Activated naive CD4-positive, alpha-beta T cell treated with anti-CD3 and anti-CD28 coated beads, Interleukin-2, amount 50 U/mL, for 24 hours (primary cell): ENCODE measurements at regions not wholly inside any gene's neighbourhood (a gene's known extent, or its start where the extent isn't known, plus 50 kb on each side); places are given as distances from the start of the nearest gene placed in this dataset.
"Not testable (repeated sequence)": the region's sequence is repeated elsewhere in the genome, so short reads cannot be mapped to it uniquely, and the experiment has no call there.

Experiments
- H3K27ac Mint-ChIP-seq: one replicate; pipeline ENCODE4 v1.8.0; 2021; ENCODE audit warnings: mild to moderate bottlenecking, mixed read lengths
- H3K27me3 Mint-ChIP-seq: one replicate; pipeline ENCODE4 v1.8.0; 2021; ENCODE audit warnings: mixed read lengths
- H3K36me3 Mint-ChIP-seq: one replicate; pipeline ENCODE4 v1.8.0; 2021; ENCODE audit warnings: mixed read lengths
- H3K4me1 Mint-ChIP-seq: one replicate; pipeline ENCODE4 v1.8.0; 2021; ENCODE audit warnings: mixed read lengths
- H3K4me3 Mint-ChIP-seq: one replicate; pipeline ENCODE4 v1.8.0; 2021; ENCODE audit warnings: mild to moderate bottlenecking, mixed read lengths
- H3K9me3 Mint-ChIP-seq: one replicate; pipeline ENCODE4 v1.8.0; 2021; ENCODE audit warnings: mixed read lengths

DNA sequence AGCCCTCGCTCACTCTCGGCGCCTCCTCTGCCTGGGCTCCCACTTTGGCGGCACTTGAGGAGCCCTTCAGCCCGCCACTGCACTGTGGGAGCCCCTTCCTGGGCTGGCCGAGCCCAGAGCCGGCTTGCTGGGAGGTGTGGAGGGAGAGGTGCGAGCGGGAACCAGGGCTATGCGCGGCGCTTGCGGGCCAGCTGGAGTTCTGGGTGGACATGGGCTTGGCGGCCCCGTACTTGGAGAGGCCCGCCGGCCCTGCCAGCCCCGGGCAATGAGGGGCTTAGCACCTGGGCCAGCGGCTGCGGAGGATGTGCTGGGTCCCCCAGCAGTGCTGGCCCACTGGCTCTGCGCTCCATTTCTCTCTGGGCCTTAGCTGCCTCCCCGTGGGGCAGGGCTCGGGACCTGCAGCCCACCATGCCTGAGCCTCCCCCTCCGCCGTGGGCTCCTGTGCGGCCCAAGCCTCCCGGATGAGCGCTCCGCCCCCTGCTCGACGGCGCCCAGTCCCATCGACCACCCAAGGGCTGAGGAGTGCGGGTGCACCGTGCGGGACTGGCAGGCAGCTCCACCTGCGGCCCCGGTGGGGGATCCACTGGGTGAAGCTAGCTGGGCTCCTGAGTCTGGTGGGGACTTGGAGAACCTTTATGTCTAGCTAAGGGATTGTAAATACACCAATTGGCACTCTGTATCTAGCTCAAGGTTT lies 209.7 kb upstream of the F9 start:
- H3K9me3 Mint-ChIP-seq, H3K4me3 Mint-ChIP-seq, H3K4me1 Mint-ChIP-seq, H3K27ac Mint-ChIP-seq, H3K27me3 Mint-ChIP-seq, H3K36me3 Mint-ChIP-seq: not testable (repeated sequence)

DNA sequence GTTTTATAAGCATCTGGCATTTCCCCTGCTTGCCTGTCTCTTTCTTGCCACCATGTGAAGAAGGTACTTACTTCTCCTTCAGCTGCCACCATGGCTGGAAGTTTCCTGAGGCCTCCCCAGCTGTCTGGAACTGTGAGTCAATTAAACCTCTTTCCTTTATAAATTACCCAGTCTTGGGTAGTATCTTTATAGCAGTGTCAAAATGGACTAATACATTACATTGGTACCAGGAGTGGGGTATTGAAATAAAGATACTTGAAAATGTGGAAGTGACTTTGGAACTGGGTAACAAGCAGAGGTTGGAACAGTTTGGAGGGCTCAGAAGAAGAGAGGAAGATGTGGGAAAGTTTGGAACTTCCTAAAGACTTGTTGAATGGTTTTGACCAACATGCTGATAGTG lies 223.9 kb upstream of the F9 start:
- not testable (repeated sequence) for H3K9me3 Mint-ChIP-seq, H3K27ac Mint-ChIP-seq, H3K27me3 Mint-ChIP-seq, H3K4me1 Mint-ChIP-seq, H3K4me3 Mint-ChIP-seq, H3K36me3 Mint-ChIP-seq

DNA sequence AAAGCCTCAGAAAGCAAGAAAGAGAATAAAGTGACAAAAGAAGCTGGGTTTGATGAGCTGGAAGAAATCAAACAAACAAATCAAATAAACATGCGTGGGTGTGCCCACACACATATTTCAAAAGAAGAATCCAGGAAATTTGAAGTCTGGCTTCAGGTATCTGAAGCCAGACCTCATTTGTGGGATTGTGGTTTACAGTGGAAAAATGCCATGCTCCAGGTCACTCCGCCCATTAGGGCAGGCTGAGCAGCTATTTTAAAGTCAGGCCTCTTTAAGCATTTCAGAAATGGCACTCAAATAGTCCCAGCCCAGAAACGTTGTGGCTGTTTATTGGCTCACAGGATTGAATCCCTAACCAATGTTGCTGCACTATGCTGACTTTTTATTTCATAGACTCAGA lies 226.1 kb upstream of the F9 start:
- Mint-ChIP-seq H3K36me3 (no peaks in the 10 kb centered on the region), H3K4me1 (no peaks in the 10 kb centered on the region), H3K27me3 (no peaks in the 10 kb centered on the region), H3K4me3 (no peak overlapping the region), H3K27ac (no peak overlapping the region), H3K9me3 (peaks cover 5% of the 10 kb centered on the region)

DNA sequence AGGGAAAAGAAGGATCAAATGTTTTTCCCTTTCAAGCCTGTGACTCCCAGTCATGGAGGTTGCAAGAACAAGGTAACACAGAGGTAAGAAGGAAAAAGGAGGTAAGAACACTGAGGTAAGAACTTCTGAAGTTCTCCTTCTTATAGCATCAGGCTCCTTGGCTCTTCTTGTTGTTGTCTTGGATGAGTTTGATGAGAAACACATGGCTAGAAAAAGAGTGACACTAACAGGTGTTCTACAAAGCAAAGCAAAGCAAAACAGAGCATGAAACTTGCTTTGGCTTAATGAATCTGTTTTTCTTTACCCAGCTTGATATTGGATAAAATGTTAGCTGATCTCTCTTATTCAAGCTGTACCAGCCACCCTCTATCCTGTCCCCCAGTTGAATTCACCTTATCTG lies 231.2 kb upstream of the F9 start:
- Mint-ChIP-seq H3K27ac (no peak overlapping the region), H3K9me3 (no peaks in the 10 kb centered on the region), H3K36me3 (no peaks in the 10 kb centered on the region), H3K27me3 (peaks cover 1% of the 10 kb centered on the region), H3K4me3 (no peak overlapping the region), H3K4me1 (no peaks in the 10 kb centered on the region)

DNA sequence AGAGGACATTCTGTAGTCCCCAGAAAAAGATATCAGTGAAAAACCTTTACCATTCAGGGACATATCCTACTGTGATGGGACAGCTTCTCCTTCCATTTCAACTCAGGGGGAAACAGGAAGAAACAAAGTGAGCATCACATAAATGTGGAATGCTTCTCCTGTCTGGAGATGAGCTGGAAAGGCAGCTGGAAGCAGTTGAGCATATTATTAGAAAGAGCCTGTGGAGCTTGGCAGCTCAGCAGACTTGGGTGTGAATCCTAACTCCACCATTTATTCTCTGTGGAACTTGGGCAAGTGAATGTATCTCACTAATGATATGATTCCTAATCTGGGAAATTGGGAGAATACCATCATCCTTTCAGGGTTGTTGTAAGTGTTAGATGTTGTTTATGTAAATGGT lies 232.1 kb upstream of the F9 start:
- no peaks in the 10 kb centered on the region for H3K9me3 Mint-ChIP-seq
- H3K36me3 Mint-ChIP-seq = no peaks in the 10 kb centered on the region
- peaks cover 1% of the 10 kb centered on the region for H3K27me3 Mint-ChIP-seq
- no peaks in the 10 kb centered on the region for H3K4me1 Mint-ChIP-seq
- no peak overlapping the region for H3K27ac Mint-ChIP-seq
- no peak overlapping the region for H3K4me3 Mint-ChIP-seq

DNA sequence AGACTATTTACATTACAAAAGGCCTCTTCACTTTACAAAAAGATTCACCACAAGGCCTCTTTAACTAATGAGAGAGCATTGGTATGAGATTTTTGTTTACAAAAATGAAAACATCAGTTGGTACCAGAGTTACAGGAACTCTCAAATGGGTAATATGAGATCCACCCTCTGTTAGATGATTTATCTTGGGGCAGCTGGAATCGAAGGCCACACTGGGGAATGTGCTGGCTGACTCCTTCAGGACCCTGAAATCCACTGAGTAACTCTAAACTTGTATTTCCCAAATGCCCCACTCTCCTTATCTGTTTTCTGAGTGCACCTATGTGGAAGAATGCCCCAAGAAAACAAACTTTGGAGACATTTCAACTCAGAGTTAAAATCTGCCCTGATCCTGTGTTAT lies 232.9 kb upstream of the F9 start:
- Mint-ChIP-seq H3K36me3 (no peaks in the 10 kb centered on the region), H3K4me3 (no peak overlapping the region), H3K4me1 (no peaks in the 10 kb centered on the region), H3K9me3 (no peaks in the 10 kb centered on the region), H3K27ac (no peak overlapping the region), H3K27me3 (peaks cover 1% of the 10 kb centered on the region)

DNA sequence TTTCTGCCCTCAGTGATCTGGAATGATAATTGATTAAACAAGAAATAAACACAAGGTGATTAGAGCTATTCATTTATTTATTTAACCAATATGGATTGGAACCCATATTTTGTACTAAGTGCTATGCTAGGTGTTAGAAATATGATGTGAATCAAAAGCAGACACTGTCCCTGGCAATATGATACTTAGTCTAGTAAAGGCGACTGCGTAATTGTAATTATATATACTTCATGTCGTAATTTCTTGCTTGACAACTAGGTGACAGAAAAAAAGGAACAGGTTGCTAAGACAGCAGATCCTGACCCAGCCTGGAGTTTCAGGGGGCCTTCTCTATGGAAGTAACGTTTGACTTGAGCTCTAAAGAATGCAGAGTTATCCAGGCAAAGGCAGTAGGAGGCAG lies 236.5 kb upstream of the F9 start:
- H3K27ac Mint-ChIP-seq = no peak overlapping the region
- no peaks in the 10 kb centered on the region for H3K36me3 Mint-ChIP-seq
- no peaks in the 10 kb centered on the region for H3K4me1 Mint-ChIP-seq
- H3K4me3 Mint-ChIP-seq = no peak overlapping the region
- H3K27me3 Mint-ChIP-seq = peaks cover 1% of the 10 kb centered on the region
- H3K9me3 Mint-ChIP-seq = no peaks in the 10 kb centered on the region

DNA sequence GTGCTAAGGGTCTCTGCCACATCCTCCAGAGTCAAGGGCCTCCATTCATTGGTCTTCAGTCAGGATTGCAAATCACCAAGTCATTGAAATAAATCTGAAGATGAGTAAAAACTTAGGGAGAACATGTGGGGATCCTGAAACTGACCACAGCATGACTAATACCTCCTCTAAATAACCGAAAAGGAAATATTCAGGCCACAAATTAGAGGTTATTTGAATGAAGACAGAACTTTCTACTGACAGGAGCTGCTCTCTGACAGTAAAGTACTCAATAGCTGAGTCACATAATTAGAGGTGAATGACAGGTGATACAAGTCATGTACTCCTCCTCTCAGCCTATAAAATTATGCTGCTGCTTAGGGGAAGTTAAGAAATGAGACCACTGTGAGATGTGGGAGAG lies 240.2 kb upstream of the F9 start:
- H3K27me3 Mint-ChIP-seq = no peaks in the 10 kb centered on the region
- H3K36me3 Mint-ChIP-seq = no peaks in the 10 kb centered on the region
- H3K4me3 Mint-ChIP-seq = no peak overlapping the region
- H3K9me3 Mint-ChIP-seq = no peaks in the 10 kb centered on the region
- no peak overlapping the region for H3K27ac Mint-ChIP-seq
- H3K4me1 Mint-ChIP-seq = no peaks in the 10 kb centered on the region

DNA sequence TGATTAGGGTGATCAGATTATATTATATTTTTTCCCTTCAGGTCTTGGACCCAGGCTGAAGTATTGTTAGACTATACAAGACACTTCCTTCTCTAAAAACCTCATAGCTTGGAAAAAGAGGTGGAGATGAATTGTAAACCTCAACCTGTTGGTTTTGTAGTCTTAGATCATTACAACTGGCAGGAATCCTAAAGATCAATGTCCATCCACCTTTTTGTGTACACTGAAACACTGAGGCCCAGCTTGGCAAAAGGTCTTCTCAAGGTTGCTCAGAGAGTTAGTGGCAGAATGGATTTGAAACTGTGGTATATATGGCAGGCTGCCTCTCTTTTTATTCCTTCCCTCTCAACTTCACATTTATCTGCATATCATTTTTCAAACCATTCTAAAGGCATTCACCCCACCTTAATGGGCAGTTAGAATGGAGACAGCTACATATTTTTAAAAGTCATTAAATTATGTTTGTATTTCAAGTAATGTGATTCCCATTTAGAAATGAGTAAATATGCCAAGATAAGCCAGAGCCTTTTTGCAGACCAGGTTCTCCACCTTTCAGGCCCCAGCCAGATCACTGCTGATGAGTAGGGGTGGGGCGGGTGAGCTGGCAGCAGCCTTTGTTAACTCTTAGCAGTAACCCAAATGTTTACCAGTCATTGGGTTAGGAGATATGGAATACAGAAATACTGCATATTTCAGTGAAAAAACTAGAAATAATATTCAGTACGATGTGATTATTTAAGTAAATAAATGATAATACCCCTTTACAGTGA lies 243.2 kb upstream of the F9 start:
- Mint-ChIP-seq H3K4me1 (no peaks in the 10 kb centered on the region), H3K27ac (no peak overlapping the region), H3K4me3 (no peak overlapping the region)

DNA sequence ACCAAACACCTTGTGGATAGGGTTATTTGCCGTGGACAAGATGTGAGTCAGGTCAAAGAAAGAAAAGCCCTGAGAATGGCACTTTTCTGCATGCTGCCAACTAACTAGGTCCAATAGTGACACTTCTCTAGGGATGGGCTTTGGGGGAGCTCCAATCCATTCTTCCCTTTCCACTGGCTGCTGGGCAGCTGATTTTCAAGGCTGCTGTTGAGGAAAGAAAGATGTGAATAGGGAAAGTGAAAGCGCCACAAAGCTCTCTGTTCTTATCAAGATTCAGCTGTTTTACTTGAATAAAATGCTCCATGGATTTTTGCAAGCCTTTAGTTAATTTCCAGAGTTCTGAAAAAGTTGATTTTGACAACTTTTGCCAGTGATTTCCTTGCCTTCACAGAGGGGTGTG lies 244.2 kb upstream of the F9 start:
- Mint-ChIP-seq H3K27ac (no peak overlapping the region), H3K4me3 (no peak overlapping the region), H3K36me3 (no peaks in the 10 kb centered on the region), H3K9me3 (no peaks in the 10 kb centered on the region), H3K4me1 (no peaks in the 10 kb centered on the region), H3K27me3 (no peaks in the 10 kb centered on the region)

More for the DNA sequence above, 243.2 kb upstream of the F9 start:
- H3K36me3 Mint-ChIP-seq = no peaks in the 10 kb centered on the region
- H3K27me3 Mint-ChIP-seq = no peaks in the 10 kb centered on the region
- no peaks in the 10 kb centered on the region for H3K9me3 Mint-ChIP-seq

DNA sequence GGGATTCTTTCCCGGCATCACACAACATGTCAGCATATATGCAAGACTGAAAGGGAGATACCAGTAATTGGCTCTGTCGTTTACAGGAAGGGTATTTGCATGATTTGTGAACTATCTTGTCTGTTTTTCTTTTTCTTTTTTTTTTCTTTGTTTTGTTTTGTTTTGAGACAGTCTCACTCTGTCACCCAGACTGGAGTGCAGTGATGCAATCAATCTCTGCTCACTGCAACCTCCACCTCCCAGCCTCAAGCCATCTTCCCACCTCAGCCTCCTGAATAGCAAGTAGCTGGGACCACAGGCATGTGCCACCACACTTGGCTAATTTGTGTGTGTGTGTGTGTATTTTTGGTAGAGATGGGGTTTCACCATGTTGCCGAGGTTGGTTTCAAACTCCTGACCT lies 262.7 kb upstream of the F9 start:
- no peaks in the 10 kb centered on the region for H3K9me3 Mint-ChIP-seq
- H3K27ac Mint-ChIP-seq = no peak overlapping the region
- no peak overlapping the region for H3K4me3 Mint-ChIP-seq
- H3K36me3 Mint-ChIP-seq = no peaks in the 10 kb centered on the region
- H3K4me1 Mint-ChIP-seq = no peaks in the 10 kb centered on the region
- H3K27me3 Mint-ChIP-seq = no peaks in the 10 kb centered on the region

DNA sequence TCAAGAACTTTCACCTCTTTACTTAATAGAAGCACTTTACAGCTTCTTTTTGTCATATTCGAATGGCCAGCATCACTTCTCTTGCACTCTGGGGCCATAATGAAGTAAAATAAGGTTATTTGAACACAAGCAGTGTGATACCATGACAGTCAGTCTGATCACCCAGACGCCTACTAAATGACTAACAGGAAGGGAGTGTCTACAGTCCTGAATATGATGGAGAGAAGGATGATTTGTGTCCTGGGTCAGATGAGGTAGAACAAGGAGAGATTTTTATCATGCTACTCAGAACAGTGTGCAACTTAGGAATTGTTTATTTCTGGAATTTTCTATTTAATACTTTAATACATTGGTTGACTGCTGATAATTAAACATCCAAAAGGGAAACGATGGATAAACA lies 284.2 kb upstream of the F9 start:
- Mint-ChIP-seq H3K4me3 (no peak overlapping the region), H3K27me3 (no peaks in the 10 kb centered on the region), H3K27ac (no peak overlapping the region), H3K4me1 (no peaks in the 10 kb centered on the region), H3K36me3 (no peaks in the 10 kb centered on the region), H3K9me3 (peaks cover 3% of the 10 kb centered on the region)

DNA sequence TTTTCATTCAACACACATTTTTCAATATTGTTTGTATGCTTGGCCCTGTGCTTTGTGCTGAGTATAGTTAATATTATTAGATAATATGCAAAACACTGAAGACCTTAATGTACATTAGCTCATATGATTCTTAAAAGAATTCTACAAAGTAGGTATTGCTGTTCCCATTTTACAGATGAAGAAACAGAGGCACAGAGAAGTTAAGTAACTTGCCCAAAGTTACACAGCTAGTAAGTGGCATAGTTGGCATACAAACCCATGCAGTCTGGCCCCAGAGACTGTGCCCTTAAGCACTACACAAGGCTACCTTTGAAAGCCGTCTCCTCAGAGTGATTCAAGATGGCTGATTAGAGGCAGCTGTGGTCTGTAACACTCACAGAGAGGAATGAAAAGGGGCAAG lies 293.4 kb upstream of the F9 start:
- H3K27ac Mint-ChIP-seq = no peak overlapping the region
- H3K4me3 Mint-ChIP-seq = no peak overlapping the region
- no peaks in the 10 kb centered on the region for H3K27me3 Mint-ChIP-seq
- no peaks in the 10 kb centered on the region for H3K9me3 Mint-ChIP-seq
- no peaks in the 10 kb centered on the region for H3K4me1 Mint-ChIP-seq
- no peaks in the 10 kb centered on the region for H3K36me3 Mint-ChIP-seq

DNA sequence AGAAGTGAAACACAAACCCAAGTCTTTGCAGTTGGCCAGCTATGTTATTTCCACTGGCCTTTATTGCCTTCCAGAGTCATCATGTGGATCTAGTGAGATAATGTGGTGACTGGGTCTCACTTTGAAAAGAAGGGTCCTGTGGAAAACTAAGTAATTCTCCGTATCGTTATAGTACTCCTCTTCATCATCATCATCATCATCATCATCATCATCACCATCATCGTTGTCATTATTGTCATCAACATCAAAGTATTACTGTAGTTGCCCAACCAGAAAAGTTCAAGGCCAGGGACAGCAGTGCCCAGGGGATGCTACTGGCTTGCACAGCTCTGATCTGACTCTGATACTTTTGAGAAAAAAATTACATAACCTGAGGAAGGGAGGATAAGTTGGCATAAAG lies 295.6 kb upstream of the F9 start:
- Mint-ChIP-seq H3K27ac (no peak overlapping the region), H3K36me3 (no peaks in the 10 kb centered on the region), H3K9me3 (no peaks in the 10 kb centered on the region), H3K4me1 (no peaks in the 10 kb centered on the region), H3K27me3 (no peaks in the 10 kb centered on the region), H3K4me3 (no peak overlapping the region)

DNA sequence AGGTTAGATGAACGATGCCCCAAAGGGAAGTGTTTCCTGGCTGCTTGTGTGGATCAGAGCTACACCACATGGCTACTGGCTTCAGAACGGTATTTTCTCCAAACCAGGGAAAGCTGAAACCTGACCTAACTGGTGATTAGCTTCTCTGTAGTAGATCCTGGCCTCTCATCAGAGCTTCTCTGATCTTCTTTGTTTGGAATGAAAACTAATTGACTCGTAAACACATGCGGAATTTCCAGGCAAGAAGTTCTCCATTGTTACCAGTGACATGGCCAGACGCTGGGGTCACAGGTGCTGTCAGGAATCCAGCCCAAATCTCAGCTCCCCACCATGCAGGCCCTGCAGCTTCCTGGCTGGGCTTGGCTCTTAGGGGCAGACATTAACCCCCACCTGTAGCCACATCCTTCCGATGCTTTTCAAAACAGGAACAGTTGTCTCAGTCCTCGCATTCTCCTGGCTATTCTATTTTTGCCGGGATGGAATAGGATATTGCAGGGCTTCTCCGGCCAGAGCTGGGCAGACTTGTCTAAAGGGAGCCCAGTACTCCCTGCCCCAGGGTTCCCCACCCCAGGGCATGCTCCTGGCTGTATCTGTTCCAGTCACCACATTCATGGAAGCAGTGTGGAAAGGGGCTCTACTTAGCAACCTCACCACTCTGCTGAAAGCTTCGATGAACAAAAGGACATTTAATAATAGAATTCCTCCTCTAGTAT lies 305.4 kb upstream of the F9 start:
- Mint-ChIP-seq H3K4me1 (no peaks in the 10 kb centered on the region), H3K9me3 (no peaks in the 10 kb centered on the region), H3K36me3 (no peaks in the 10 kb centered on the region), H3K27ac (no peak overlapping the region), H3K4me3 (no peak overlapping the region), H3K27me3 (peaks cover 1% of the 10 kb centered on the region)

DNA sequence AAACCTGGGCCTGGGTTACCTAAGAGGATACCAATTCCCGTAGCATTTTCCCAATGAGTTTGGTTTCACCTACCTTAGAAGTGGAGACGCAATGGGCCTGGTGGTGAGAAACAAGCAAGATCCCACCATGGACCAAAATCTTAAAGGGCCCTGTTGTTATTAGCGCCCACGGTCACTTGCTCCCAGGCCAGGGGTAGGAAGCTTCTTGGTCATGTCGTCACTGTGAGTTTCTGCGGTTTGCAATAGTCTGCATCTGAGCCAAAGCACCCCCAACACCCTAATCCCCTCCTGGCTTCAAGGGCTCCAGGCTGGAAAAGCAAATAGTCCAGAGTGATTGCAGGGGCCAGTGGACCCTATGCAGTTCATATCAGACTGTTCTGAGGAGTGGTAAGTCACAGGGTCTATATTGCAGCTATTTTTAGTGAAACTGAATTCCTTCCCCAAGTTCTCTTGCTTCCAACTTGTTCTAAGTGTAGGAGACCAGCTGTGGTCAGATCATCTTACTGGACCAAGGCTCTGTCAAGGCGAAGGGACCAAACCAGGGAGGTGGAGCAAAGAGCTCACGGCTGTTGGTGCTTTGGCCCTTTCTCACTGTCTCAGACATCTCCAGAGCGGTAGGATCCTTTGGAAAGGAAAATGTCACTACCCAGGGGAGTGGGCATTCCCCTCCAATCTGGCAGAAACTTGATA lies 307.9 kb upstream of the F9 start:
- H3K4me1 Mint-ChIP-seq = no peaks in the 10 kb centered on the region
- no peaks in the 10 kb centered on the region for H3K36me3 Mint-ChIP-seq
- peaks cover 1% of the 10 kb centered on the region for H3K27me3 Mint-ChIP-seq
- H3K9me3 Mint-ChIP-seq = no peaks in the 10 kb centered on the region
- no peak overlapping the region for H3K27ac Mint-ChIP-seq
- no peak overlapping the region for H3K4me3 Mint-ChIP-seq
